ENCODE measurements at regions not wholly inside any gene's neighbourhood (a gene's known extent, or its start where the extent isn't known, plus 50 kb on each side); places are given as distances from the start of the nearest gene placed in this dataset.
"Not testable (repeated sequence)": the region's sequence is repeated elsewhere in the genome, so short reads cannot be mapped to it uniquely, and the experiment has no call there.

- no peak for DNase-seq
Measured at GRCh38 chr12:89225808-89226411, 126.4 kb downstream of the DUSP6 start.

- peak; percentile 73 for DNase-seq
Measured at GRCh38 chr12:89225401-89225800, 126.9 kb downstream of the DUSP6 start.

- DNase-seq = not testable (repeated sequence)
Measured at GRCh38 chr12:89222580-89222979, 129.7 kb downstream of the DUSP6 start.

GRCh38 chr12:89217472-89217871 is 134.8 kb downstream of the DUSP6 start:
- no peak for DNase-seq

GRCh38 chr12:89216211-89216952 is 135.9 kb downstream of the DUSP6 start:
- no peak for DNase-seq

- no peak for DNase-seq
Measured at GRCh38 chr12:89215196-89215595, 137.1 kb downstream of the DUSP6 start.

GRCh38 chr12:89213747-89214146 is 138.6 kb downstream of the DUSP6 start:
- no peak for DNase-seq

GRCh38 chr12:89213139-89213538 is 139.2 kb downstream of the DUSP6 start:
- DNase-seq = no peak

GRCh38 chr12:89212339-89212771 is 139.9 kb downstream of the DUSP6 start:
- no peak for DNase-seq

GRCh38 chr12:89211456-89211855 is 140.8 kb downstream of the DUSP6 start:
- DNase-seq = no peak

GRCh38 chr12:89210277-89210676 is 142.0 kb downstream of the DUSP6 start:
- DNase-seq = no peak

GRCh38 chr12:89208661-89209096 is 143.6 kb downstream of the DUSP6 start:
- DNase-seq = no peak

GRCh38 chr12:89206390-89206789 is 145.9 kb downstream of the DUSP6 start:
- no peak for DNase-seq

GRCh38 chr12:89205517-89205916 is 146.8 kb downstream of the DUSP6 start:
- DNase-seq = no peak

GRCh38 chr12:89203144-89203543 is 149.2 kb downstream of the DUSP6 start:
- DNase-seq = no peak

GRCh38 chr12:89200217-89200616 is 152.1 kb downstream of the DUSP6 start:
- DNase-seq = no peak

- DNase-seq = no peak
Measured at GRCh38 chr12:89195470-89195869, 156.8 kb downstream of the DUSP6 start.

GRCh38 chr12:89194683-89195082 is 157.6 kb downstream of the DUSP6 start:
- no peak for DNase-seq

- no peak for DNase-seq
Measured at GRCh38 chr12:89192429-89192828, 159.9 kb downstream of the DUSP6 start.

- DNase-seq = not testable (repeated sequence)
Measured at GRCh38 chr12:89191597-89191996, 160.7 kb downstream of the DUSP6 start.

- no peak for DNase-seq
Measured at GRCh38 chr12:89189448-89189847, 162.9 kb downstream of the DUSP6 start.

GRCh38 chr12:89187507-89187906 is 164.8 kb downstream of the DUSP6 start:
- DNase-seq = no peak

- no peak for DNase-seq
Measured at GRCh38 chr12:89185889-89186288, 166.4 kb downstream of the DUSP6 start.

- no peak for DNase-seq
Measured at GRCh38 chr12:89185181-89185580, 167.1 kb downstream of the DUSP6 start.

Data from CD4-positive, alpha-beta T cell treated with Interleukin-6 for 4 hours (primary cell).